K562 (cell line): ENCODE measurements at regions not wholly inside any gene's neighbourhood (a gene's known extent, or its start where the extent isn't known, plus 50 kb on each side); places are given as distances from the start of the nearest gene placed in this dataset.

Experiments
- GATA2 ChIP-seq: sonication (generic); formaldehyde crosslinking; IDR thresholded peaks from 2 replicates; pipeline ENCODE4 v1.4.0; 2020; ENCODE audit warnings: mild to moderate bottlenecking, missing genetic modification reagents
- MAFF ChIP-seq: IDR thresholded peaks from 2 replicates; pipeline ENCODE4 v1.6.1; 2012; ENCODE audit warnings: low read length, improper control_type of control experiment
- MYC ChIP-seq, 2 experiments: fragments of 250-450 bp in 1 of 2; sonication (Bioruptor Pico) in 1 of 2; IDR thresholded peaks; 2 replicates each; pipeline versions ENCODE4 v1.5.1 to v1.6.1; 2012 to 2021; ENCODE audit warnings: low read depth in 2 of 2, borderline replicate concordance in 1 of 2, improper control_type of control experiment in 1 of 2, low read length in 1 of 2, mild to moderate bottlenecking in 1 of 2, moderate library complexity in 1 of 2
- SRSF9 ChIP-seq: fragments of 200-400 bp; formaldehyde crosslinking; IDR thresholded peaks from 2 replicates; pipeline ENCODE4 v1.6.1; 2017; ENCODE audit warnings: low read depth, low read length, borderline replicate concordance
- ZBTB33 ChIP-seq: sonication (generic); formaldehyde crosslinking; IDR thresholded peaks from 2 replicates; pipeline ENCODE4 v1.8.1; 2023; ENCODE audit warnings: mild to moderate bottlenecking, missing genetic modification reagents
- TF ChIP-seq, protein P1 (sequence below): fragments of 250-450 bp; sonication (Bioruptor Pico); IDR thresholded peaks from 2 replicates; pipeline ENCODE4 v1.9.0; 2021; ENCODE audit warnings: mild to moderate bottlenecking

GRCh38 chrX:40299641-40300046 is 201.9 kb upstream of the BCOR start:
- TF ChIP-seq, protein P1, sequence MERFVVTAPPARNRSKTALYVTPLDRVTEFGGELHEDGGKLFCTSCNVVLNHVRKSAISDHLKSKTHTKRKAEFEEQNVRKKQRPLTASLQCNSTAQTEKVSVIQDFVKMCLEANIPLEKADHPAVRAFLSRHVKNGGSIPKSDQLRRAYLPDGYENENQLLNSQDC (CRISPR knock-in tag) = no peak
- TF ChIP-seq ZBTB33 (CRISPR knock-in tag) (peak; percentile 83), SRSF9 (no peak), MAFF (no peak), MYC (IDR thresholded peaks at IDR 0.05; ENCODE audit: low read depth, low read length) (no peak), MYC (CRISPR knock-in tag; IDR thresholded peaks at IDR 0.05; ENCODE audit: borderline replicate concordance, low read depth) (no peak), GATA2 (CRISPR knock-in tag) (no peak)
